MM.1S (cell line): ENCODE measurements at regions not wholly inside any gene's neighbourhood (a gene's known extent, or its start where the extent isn't known, plus 50 kb on each side); places are given as distances from the start of the nearest gene placed in this dataset.

Source experiments
- EZH2 ChIP-seq: fragments of 300-600 bp; sonication (generic); optimal IDR thresholded peaks from 2 replicates; pipeline ENCODE3; 2017; ENCODE audit warnings: low read depth, mild to moderate bottlenecking, antibody characterized with exemption, low read length, mixed read lengths
- TF ChIP-seq, protein P1 (sequence below): fragments of 300-600 bp; sonication (generic); IDR thresholded peaks from 2 replicates; pipeline ENCODE4 v1.5.1; 2016; ENCODE audit warnings: antibody characterized with exemption, low read length, mixed read lengths

DNA sequence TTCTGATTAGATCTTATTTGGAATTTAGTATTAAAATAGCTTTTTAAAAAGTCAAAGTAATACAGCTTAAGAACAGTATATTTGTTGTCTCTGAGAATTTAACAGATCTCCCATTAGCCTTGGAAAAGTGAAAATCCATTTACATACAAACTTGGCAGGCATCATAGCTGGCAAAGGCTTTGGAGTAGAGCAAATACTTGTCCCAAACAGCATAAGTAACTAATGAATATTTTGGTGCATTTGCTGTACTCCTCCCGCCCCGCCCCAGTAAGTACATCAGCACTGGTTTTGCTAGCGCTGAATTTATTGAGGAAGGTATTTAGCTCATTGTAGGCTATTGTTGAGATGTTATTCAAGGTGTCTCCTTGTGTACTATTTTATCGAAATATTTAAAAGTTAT, 417.7 kb upstream of the KAZN start:
- TF ChIP-seq, protein P1, sequence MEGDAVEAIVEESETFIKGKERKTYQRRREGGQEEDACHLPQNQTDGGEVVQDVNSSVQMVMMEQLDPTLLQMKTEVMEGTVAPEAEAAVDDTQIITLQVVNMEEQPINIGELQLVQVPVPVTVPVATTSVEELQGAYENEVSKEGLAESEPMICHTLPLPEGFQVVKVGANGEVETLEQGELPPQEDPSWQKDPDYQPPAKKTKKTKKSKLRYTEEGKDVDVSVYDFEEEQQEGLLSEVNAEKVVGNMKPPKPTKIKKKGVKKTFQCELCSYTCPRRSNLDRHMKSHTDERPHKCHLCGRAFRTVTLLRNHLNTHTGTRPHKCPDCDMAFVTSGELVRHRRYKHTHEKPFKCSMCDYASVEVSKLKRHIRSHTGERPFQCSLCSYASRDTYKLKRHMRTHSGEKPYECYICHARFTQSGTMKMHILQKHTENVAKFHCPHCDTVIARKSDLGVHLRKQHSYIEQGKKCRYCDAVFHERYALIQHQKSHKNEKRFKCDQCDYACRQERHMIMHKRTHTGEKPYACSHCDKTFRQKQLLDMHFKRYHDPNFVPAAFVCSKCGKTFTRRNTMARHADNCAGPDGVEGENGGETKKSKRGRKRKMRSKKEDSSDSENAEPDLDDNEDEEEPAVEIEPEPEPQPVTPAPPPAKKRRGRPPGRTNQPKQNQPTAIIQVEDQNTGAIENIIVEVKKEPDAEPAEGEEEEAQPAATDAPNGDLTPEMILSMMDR = no peak
- TF ChIP-seq EZH2 = no peak
